Breast epithelium (tissue), 3 donors: ENCODE measurements at regions not wholly inside any gene's neighbourhood (a gene's known extent, or its start where the extent isn't known, plus 50 kb on each side); places are given as distances from the start of the nearest gene placed in this dataset.

Experiments
- CTCF ChIP-seq, 3 donors: fragments of 450-650 bp; IDR thresholded peaks; one replicate each; pipeline ENCODE4 v1.5.1; 2016 to 2017; ENCODE audit warnings: antibody characterized with exemption in 3 of 3, mild to moderate bottlenecking in 3 of 3, moderate library complexity in 3 of 3
- POLR2AphosphoS5 ChIP-seq, 3 donors: sonication (generic); formaldehyde crosslinking; IDR thresholded peaks; one replicate each; pipeline ENCODE4 v1.6.1; 2017; ENCODE audit warnings: antibody characterized with exemption in 3 of 3

GRCh38 chr13:50711996-50712395 lies 131.5 kb downstream of the DLEU7 start:
- TF ChIP-seq CTCF (IDR thresholded peaks at IDR 0.05) (no peak), POLR2AphosphoS5 (IDR thresholded peaks at IDR 0.05) (no peak)
